ENCODE measurements at regions not wholly inside any gene's neighbourhood (a gene's known extent, or its start where the extent isn't known, plus 50 kb on each side); places are given as distances from the start of the nearest gene placed in this dataset.

- Histone ChIP-seq H3K4me3 (ENCODE audit: low read length) (no peak overlapping the region), H3K9me3 (ENCODE audit: insufficient read depth, low read length) (no peaks in the 10 kb centered on the region), H3K36me3 (replicated peaks; ENCODE audit: low read depth, low read length) (no peaks in the 10 kb centered on the region), H4K20me1 (ENCODE audit: insufficient read depth, low read length) (no peaks in the 10 kb centered on the region), H2AFZ (ENCODE audit: low read depth, low read length) (no peak overlapping the region), H3K79me2 (ENCODE audit: low read length) (no peaks in the 10 kb centered on the region), H3K4me1 (ENCODE audit: low read length) (peaks cover 13% of the 10 kb centered on the region), H3K9ac (ENCODE audit: low read length) (no peak overlapping the region), H3K27ac (ENCODE audit: low read length) (no peak overlapping the region), H3K27me3 (ENCODE audit: low read depth, low read length) (no peaks in the 10 kb centered on the region), H3K4me2 (ENCODE audit: low read length) (no peak overlapping the region)
- TF ChIP-seq CTCF (IDR thresholded peaks at IDR 0.05; ENCODE audit: low read depth, low read length) = no peak
Observed at GRCh38 chr14:38400751-38401150, 144.9 kb upstream of the CLEC14A start.

GRCh38 chr14:38399652-38400051 lies 143.8 kb upstream of the CLEC14A start:
- H3K27ac ChIP-seq (ENCODE audit: low read length) = no peak overlapping the region
- H3K4me3 ChIP-seq (ENCODE audit: low read length) = no peak overlapping the region
- peaks cover 4% of the 10 kb centered on the region; the same call in 1 of the 2 replicates for H3K4me1 ChIP-seq (ENCODE audit: low read length)
- TF ChIP-seq CTCF (IDR thresholded peaks at IDR 0.05; ENCODE audit: low read depth, low read length) (no peak), EZH2phosphoT487 (IDR thresholded peaks at IDR 0.05; ENCODE audit: low read depth) (no peak)
- no peaks in the 10 kb centered on the region for H3K79me2 ChIP-seq (ENCODE audit: low read length)
- H3K36me3 ChIP-seq (replicated peaks; ENCODE audit: low read depth, low read length) = no peaks in the 10 kb centered on the region
- no peaks in the 10 kb centered on the region for H3K27me3 ChIP-seq (ENCODE audit: low read depth, low read length)
- H2AFZ ChIP-seq (ENCODE audit: low read depth, low read length) = no peak overlapping the region
- H4K20me1 ChIP-seq (ENCODE audit: insufficient read depth, low read length) = no peaks in the 10 kb centered on the region
- no peak overlapping the region for H3K4me2 ChIP-seq (ENCODE audit: low read length)
- H3K9me3 ChIP-seq (ENCODE audit: insufficient read depth, low read length) = no peaks in the 10 kb centered on the region
- no peak overlapping the region for H3K9ac ChIP-seq (ENCODE audit: low read length)

GRCh38 chr14:38394767-38395166 lies 138.9 kb upstream of the CLEC14A start:
- H3K4me3 ChIP-seq (ENCODE audit: low read length) = no peak overlapping the region
- no peak for TF ChIP-seq EZH2phosphoT487 (IDR thresholded peaks at IDR 0.05; ENCODE audit: low read depth)
- TF ChIP-seq CTCF (IDR thresholded peaks at IDR 0.05; ENCODE audit: low read depth, low read length) = no peak
- no peak overlapping the region for H2AFZ ChIP-seq (ENCODE audit: low read depth, low read length)

GRCh38 chr14:38394064-38394463 lies 138.2 kb upstream of the CLEC14A start:
- no peaks in the 10 kb centered on the region for H3K79me2 ChIP-seq (ENCODE audit: low read length)
- TF ChIP-seq CTCF (IDR thresholded peaks at IDR 0.05; ENCODE audit: low read depth, low read length) (no peak), EZH2phosphoT487 (IDR thresholded peaks at IDR 0.05; ENCODE audit: low read depth) (no peak)
- no peaks in the 10 kb centered on the region for H3K36me3 ChIP-seq (replicated peaks; ENCODE audit: low read depth, low read length)
- H3K27ac ChIP-seq (ENCODE audit: low read length) = no peak overlapping the region
- no peak overlapping the region for H3K9ac ChIP-seq (ENCODE audit: low read length)
- no peaks in the 10 kb centered on the region for H3K4me1 ChIP-seq (ENCODE audit: low read length)
- H4K20me1 ChIP-seq (ENCODE audit: insufficient read depth, low read length) = no peaks in the 10 kb centered on the region
- no peaks in the 10 kb centered on the region for H3K9me3 ChIP-seq (ENCODE audit: insufficient read depth, low read length)
- H3K4me3 ChIP-seq (ENCODE audit: low read length) = no peak overlapping the region
- no peaks in the 10 kb centered on the region for H3K27me3 ChIP-seq (ENCODE audit: low read depth, low read length)
- no peak overlapping the region for H3K4me2 ChIP-seq (ENCODE audit: low read length)
- H2AFZ ChIP-seq (ENCODE audit: low read depth, low read length) = no peak overlapping the region

More at GRCh38 chr14:38394767-38395166, 138.9 kb upstream of the CLEC14A start:
- Histone ChIP-seq H3K4me1 (ENCODE audit: low read length) (no peaks in the 10 kb centered on the region), H3K36me3 (replicated peaks; ENCODE audit: low read depth, low read length) (no peaks in the 10 kb centered on the region), H3K27ac (ENCODE audit: low read length) (no peak overlapping the region), H3K4me2 (ENCODE audit: low read length) (no peak overlapping the region), H3K9me3 (ENCODE audit: insufficient read depth, low read length) (no peaks in the 10 kb centered on the region), H3K79me2 (ENCODE audit: low read length) (no peaks in the 10 kb centered on the region), H3K9ac (ENCODE audit: low read length) (no peak overlapping the region), H4K20me1 (ENCODE audit: insufficient read depth, low read length) (no peaks in the 10 kb centered on the region), H3K27me3 (ENCODE audit: low read depth, low read length) (no peaks in the 10 kb centered on the region)

All from OCI-LY3 (cell line).